Kidney (tissue), 13 donors: ENCODE measurements at regions not wholly inside any gene's neighbourhood (a gene's known extent, or its start where the extent isn't known, plus 50 kb on each side); places are given as distances from the start of the nearest gene placed in this dataset. TPM values are rescaled to one million over a fixed set of nuclear protein-coding genes. Genes with fewer than 3 reads are reported as not detected.
A peak's percentile ranks its signal among the peaks of the same experiment; 100 is the strongest.
"Not testable (repeated sequence)": the region's sequence is repeated elsewhere in the genome, so short reads cannot be mapped to it uniquely, and the experiment has no call there.

ENCODE experiments used
- DNase-seq, 5 donors: peaks; one replicate each; pipeline ENCODE4 v3.0.0-alpha.2; 2013 to 2020
- FAIRE-seq: peaks from 2 replicates; lab custom pipeline; 2012; peaks lifted over from hg19 to GRCh38; lab: Jason Lieb, UNC
- H3K27ac ChIP-seq, 2 donors: one replicate each; pipeline ENCODE4 v1.7.0; 2013; ENCODE audit warnings: low read depth in 2 of 2, low read length in 2 of 2, inconsistent platforms in 1 of 2
- H3K27me3 ChIP-seq: one replicate; pipeline ENCODE4 v1.7.1; 2013; ENCODE audit warnings: low read length, inconsistent platforms; ENCODE audit not compliant: control insufficient read depth, insufficient read depth
- H3K36me3 ChIP-seq, 3 donors: one replicate each; pipeline versions ENCODE4 v1.7.0 to v1.7.1; 2013; ENCODE audit warnings: low read length in 3 of 3, control low read depth in 1 of 3, inconsistent platforms in 1 of 3; ENCODE audit not compliant: insufficient read depth in 3 of 3, control insufficient read depth in 2 of 3
- H3K4me1 ChIP-seq, 3 donors: one replicate each; pipeline versions ENCODE4 v1.7.0 to v1.7.1; 2013; ENCODE audit warnings: low read length in 3 of 3, inconsistent platforms in 1 of 3, low read depth in 1 of 3; ENCODE audit not compliant: control insufficient read depth in 2 of 3, insufficient read depth in 2 of 3
- H3K4me3 ChIP-seq, 3 donors: one replicate each; pipeline versions ENCODE4 v1.7.0 to v1.8.1; 2013; ENCODE audit warnings: low read length in 3 of 3, control low read depth in 1 of 3, inconsistent platforms in 1 of 3
- H3K9ac ChIP-seq, 3 donors: one replicate each; pipeline versions ENCODE4 v1.7.0 to v1.7.1; 2013; ENCODE audit warnings: low read length in 3 of 3, control low read depth in 1 of 3, inconsistent platforms in 1 of 3
- H3K9me3 ChIP-seq, 3 donors: one replicate each; pipeline versions ENCODE4 v1.7.0 to v1.7.1; 2013; ENCODE audit warnings: low read length in 3 of 3, control low read depth in 1 of 3, inconsistent platforms in 1 of 3; ENCODE audit not compliant: control insufficient read depth in 2 of 3, insufficient read depth in 1 of 3
- CTCF ChIP-seq: IDR thresholded peaks from 3 replicates; pipeline ENCODE4 v1.5.1; 2012; ENCODE audit warnings: mild to moderate bottlenecking, moderate library complexity, borderline replicate concordance; ENCODE audit not compliant: insufficient read depth; ENCODE audit errors: extremely low read depth
- intact Hi-C: fragments of 100-400 bp; cut with DNase I; formaldehyde crosslinking; loops from one replicate; pipeline ENCODE4 v1.11.1; 2022
- microRNA-seq: library from miRNA; unstranded; fragments of <30 nt; microRNA quantifications from one replicate; pipeline ENCODE4 v1.2.0, GENCODE V29; 2020
- donor health status: control.
- donor health status: control.
- donor health status: control.
- donor health status: control.
- donor health status: control.
- donor health status: DM: yes; HTN: yes; CAD: no.
- donor health status: Normal renal cell carcinoma (clear cell type).

- no peaks in the 10 kb centered on the region for H3K36me3 ChIP-seq
- no peak for TF ChIP-seq CTCF
- intact Hi-C loops, result no loop called here
- H3K9ac ChIP-seq, result no peak overlapping the region
- peaks cover 0 to 6% (median 0%) of the 10 kb centered on the region in 3 donors for H3K4me1 ChIP-seq
- DNase-seq, result no peak
- no peaks in the 10 kb centered on the region for H3K9me3 ChIP-seq
- no peak overlapping the region for H3K4me3 ChIP-seq
- no peak overlapping the region for H3K27ac ChIP-seq
- H3K27me3 ChIP-seq, result no peaks in the 10 kb centered on the region
- FAIRE-seq, result no peak
Measured at GRCh38 chr17:64718058-64718457, 56.0 kb upstream of the SMURF2 start.

GRCh38 chr17:64716496-64716895 lies 54.4 kb upstream of the SMURF2 start:
- FAIRE-seq, DNase-seq: not testable (repeated sequence)

GRCh38 chr17:64713786-64714185 lies 51.7 kb upstream of the SMURF2 start:
- DNase-seq, H3K36me3 ChIP-seq, H3K27ac ChIP-seq, H3K27me3 ChIP-seq, H3K9me3 ChIP-seq, intact Hi-C loops, FAIRE-seq: not testable (repeated sequence)
- peak overlapping the region in 2 of 3 donors; percentile 60 to 67 for H3K4me3 ChIP-seq
- H3K9ac ChIP-seq, result peak overlapping the region in 1 of 3 donors; percentile 55
- H3K4me1 ChIP-seq, result peaks cover 0 to 14% (median 3%) of the 10 kb centered on the region in 3 donors

More at GRCh38 chr17:64716496-64716895, 54.4 kb upstream of the SMURF2 start:
- H3K27me3 ChIP-seq, H3K9me3 ChIP-seq, intact Hi-C loops, H3K4me1 ChIP-seq, H3K9ac ChIP-seq, H3K27ac ChIP-seq, H3K4me3 ChIP-seq, H3K36me3 ChIP-seq: not testable (repeated sequence)

- H3K9me3 ChIP-seq, FAIRE-seq, H3K27me3 ChIP-seq, intact Hi-C loops, H3K4me3 ChIP-seq, DNase-seq, H3K36me3 ChIP-seq, H3K27ac ChIP-seq, H3K9ac ChIP-seq: not testable (repeated sequence)
- peaks cover 0 to 17% (median 3%) of the 10 kb centered on the region in 3 donors for H3K4me1 ChIP-seq
Measured at GRCh38 chr17:64712557-64713351, 50.6 kb upstream of the SMURF2 start.

Small RNAs in the stretch of these regions (microRNA-seq; reads per million reads assigned to microRNA genes)
- not detected for gene MIR6080
